T-helper 2 cell treated with Interferon-gamma antibody and Interleukin-4, amounts not matched to agents 5 μg/mL and 100 μg/mL, for 36 hours (primary cell): ENCODE measurements at regions not wholly inside any gene's neighbourhood (a gene's known extent, or its start where the extent isn't known, plus 50 kb on each side); places are given as distances from the start of the nearest gene placed in this dataset.

Experiments
- DNase-seq: peaks from one replicate; pipeline ENCODE4 v3.0.0; 2021; ENCODE audit warnings: low spot score
- H3K27ac Mint-ChIP-seq: one replicate; pipeline ENCODE4 v1.8.0; 2021; ENCODE audit warnings: mild to moderate bottlenecking, mixed read lengths
- H3K27me3 Mint-ChIP-seq: one replicate; pipeline ENCODE4 v1.8.0; 2021; ENCODE audit warnings: low read depth, mixed read lengths
- H3K36me3 Mint-ChIP-seq: one replicate; pipeline ENCODE4 v1.8.0; 2021; ENCODE audit warnings: low read depth, mixed read lengths
- H3K4me1 Mint-ChIP-seq: one replicate; pipeline ENCODE4 v1.8.0; 2021; ENCODE audit warnings: low read depth, mixed read lengths
- H3K4me3 Mint-ChIP-seq: one replicate; pipeline ENCODE4 v1.8.0; 2022; ENCODE audit warnings: mild to moderate bottlenecking, moderate library complexity, mixed read lengths
- H3K9me3 Mint-ChIP-seq: one replicate; pipeline ENCODE4 v1.8.0; 2021; ENCODE audit warnings: mixed read lengths

DNA sequence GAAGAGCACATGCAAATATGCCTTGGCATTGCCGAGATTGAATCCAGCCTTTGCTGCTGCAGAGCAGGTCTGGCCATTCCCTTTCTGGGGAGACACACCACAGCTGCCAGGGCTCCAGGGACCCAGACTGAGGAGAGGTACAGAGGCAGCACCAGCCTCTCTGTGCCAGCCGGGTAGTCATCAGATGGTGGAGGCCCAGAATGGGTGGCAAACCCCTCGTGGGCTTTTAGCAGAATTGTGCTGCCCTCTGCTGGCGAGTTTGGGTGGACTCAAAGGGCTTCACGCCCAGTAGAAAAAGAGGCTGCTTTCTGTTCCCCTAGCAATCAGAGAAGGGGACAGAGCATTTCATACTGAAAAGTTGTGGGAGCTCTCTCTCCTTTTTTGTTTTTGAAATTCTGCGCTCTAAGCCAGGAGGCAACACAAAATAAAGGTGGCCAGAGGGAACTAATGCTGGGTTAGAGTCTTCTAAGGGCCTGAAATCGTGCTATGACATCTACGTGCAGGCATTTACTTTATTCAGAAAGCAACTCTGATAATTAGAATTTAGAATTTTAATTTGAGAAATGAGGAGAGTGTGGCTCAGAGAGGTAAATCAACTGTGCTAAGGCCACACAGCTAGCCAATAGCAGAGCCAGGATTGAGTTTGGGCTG lies 158.8 kb upstream of the NAV2 start:
- DNase-seq, result peak; percentile 38
- no peak overlapping the region for H3K4me3 Mint-ChIP-seq
- no peak overlapping the region for H3K27ac Mint-ChIP-seq
- H3K36me3 Mint-ChIP-seq, result no peaks in the 10 kb centered on the region
- no peaks in the 10 kb centered on the region for H3K27me3 Mint-ChIP-seq
- no peaks in the 10 kb centered on the region for H3K9me3 Mint-ChIP-seq
- no peaks in the 10 kb centered on the region for H3K4me1 Mint-ChIP-seq

DNA sequence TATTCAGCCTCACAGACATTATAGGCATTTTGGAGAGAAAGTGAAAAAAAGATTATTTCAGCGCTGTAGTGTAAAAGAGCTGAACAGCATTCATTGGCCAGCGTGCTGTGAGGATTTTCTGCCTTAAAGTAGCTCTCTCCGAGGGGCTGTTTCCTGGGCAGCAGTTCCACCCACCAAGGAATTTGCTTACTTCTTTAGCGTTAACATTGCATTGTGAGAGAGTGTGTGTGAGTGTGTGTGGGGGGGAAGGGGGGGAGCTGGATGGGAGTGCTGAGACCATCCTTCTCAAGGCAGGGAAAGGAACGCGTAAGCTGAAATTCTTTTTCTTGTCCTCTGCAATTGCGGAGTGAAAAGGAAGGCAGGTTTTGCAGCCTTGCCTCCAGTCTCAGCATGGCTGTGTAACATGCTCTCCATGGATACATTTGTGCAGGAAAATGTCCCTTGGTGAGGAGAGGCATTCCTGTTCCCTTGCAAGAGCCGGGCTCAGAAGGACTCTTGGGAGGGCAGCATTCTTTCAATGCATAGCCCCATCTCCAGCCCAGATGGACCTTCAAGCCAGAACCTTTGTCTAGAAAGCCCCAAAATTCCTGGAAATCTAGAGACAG lies 159.9 kb upstream of the NAV2 start:
- no peaks in the 10 kb centered on the region for H3K27me3 Mint-ChIP-seq
- H3K36me3 Mint-ChIP-seq, result no peaks in the 10 kb centered on the region
- H3K27ac Mint-ChIP-seq, result no peak overlapping the region
- no peak for DNase-seq
- H3K4me3 Mint-ChIP-seq, result no peak overlapping the region
- H3K4me1 Mint-ChIP-seq, result no peaks in the 10 kb centered on the region
- no peaks in the 10 kb centered on the region for H3K9me3 Mint-ChIP-seq

- Mint-ChIP-seq H3K27me3 (peaks cover 3% of the 10 kb centered on the region), H3K4me3 (no peak overlapping the region), H3K4me1 (no peaks in the 10 kb centered on the region), H3K36me3 (no peaks in the 10 kb centered on the region), H3K27ac (no peak overlapping the region), H3K9me3 (no peaks in the 10 kb centered on the region)
- DNase-seq, result no peak
These were observed 160.5 kb upstream of the NAV2 start for GRCh38 chr11:19552161-19552560.

DNA sequence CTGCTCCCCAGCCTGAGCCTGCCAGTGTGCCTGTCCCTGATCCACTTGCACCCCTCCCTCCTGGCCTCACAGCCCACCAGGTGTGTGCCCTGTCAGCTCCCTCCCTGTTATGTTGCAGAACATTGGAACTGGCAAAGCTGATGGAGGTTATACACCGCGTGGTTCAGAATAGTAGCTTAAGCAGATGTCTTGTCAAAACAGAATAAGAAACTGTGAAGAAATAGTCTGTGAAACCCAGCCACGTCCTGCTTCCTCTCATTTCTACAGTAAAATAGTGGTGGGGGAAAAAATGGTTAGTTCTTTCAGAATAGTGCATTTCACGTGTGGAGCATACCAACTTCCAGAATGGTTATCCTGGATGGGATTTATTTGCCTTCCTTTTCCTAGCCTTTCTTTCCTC lies 161.2 kb upstream of the NAV2 start:
- H3K27ac Mint-ChIP-seq, result no peak overlapping the region
- H3K27me3 Mint-ChIP-seq, result peaks cover 3% of the 10 kb centered on the region
- H3K9me3 Mint-ChIP-seq, result no peaks in the 10 kb centered on the region

DNA sequence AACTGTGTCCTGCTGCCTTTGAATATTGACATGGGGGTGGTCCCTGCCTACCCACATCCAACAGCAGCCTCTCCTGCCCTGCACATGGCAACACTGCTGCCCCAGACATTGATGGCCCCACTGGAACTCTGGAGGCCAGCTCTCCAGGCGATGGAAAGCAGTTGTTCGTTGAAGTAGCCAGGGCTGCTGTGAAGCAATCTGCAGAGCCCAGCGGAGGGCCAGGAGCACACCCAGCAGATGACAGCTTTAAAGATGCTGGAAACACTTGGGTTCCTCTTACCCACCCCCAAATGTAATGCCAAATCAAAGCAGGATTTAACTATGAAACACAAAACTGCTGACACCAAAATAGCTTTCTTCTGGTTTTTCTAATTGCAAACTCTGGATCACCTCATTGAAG lies 165.6 kb upstream of the NAV2 start:
- peaks cover 3% of the 10 kb centered on the region for H3K27me3 Mint-ChIP-seq
- no peak overlapping the region for H3K4me3 Mint-ChIP-seq
- no peaks in the 10 kb centered on the region for H3K4me1 Mint-ChIP-seq
- H3K9me3 Mint-ChIP-seq, result no peaks in the 10 kb centered on the region
- H3K36me3 Mint-ChIP-seq, result no peaks in the 10 kb centered on the region
- DNase-seq, result no peak
- H3K27ac Mint-ChIP-seq, result no peak overlapping the region

More for the DNA sequence above, 161.2 kb upstream of the NAV2 start:
- no peaks in the 10 kb centered on the region for H3K36me3 Mint-ChIP-seq
- H3K4me1 Mint-ChIP-seq, result no peaks in the 10 kb centered on the region
- DNase-seq, result no peak
- no peak overlapping the region for H3K4me3 Mint-ChIP-seq

DNA sequence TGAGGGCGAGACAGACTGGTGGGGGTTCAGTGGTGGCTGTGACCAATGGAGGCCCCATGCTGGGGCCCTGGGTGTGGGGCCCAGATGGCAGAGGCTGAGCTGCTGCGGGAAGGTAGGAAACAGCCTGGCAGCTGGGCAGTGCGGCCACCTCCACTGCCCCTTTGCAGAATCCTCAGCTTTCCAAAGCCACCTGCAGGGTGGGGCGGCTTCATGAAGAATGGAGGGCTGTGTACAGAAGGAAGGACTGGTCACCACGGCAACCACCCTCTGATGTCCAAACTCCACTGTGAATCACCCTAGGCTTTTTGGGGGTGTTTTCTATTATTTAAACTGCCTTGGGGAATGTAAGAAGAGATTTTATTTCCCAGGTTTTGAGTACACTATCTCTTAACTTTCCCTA lies 166.3 kb upstream of the NAV2 start:
- Mint-ChIP-seq H3K27me3 (peaks cover 3% of the 10 kb centered on the region), H3K4me1 (no peaks in the 10 kb centered on the region), H3K36me3 (no peaks in the 10 kb centered on the region), H3K9me3 (no peaks in the 10 kb centered on the region), H3K27ac (no peak overlapping the region), H3K4me3 (no peak overlapping the region)
- no peak for DNase-seq

DNA sequence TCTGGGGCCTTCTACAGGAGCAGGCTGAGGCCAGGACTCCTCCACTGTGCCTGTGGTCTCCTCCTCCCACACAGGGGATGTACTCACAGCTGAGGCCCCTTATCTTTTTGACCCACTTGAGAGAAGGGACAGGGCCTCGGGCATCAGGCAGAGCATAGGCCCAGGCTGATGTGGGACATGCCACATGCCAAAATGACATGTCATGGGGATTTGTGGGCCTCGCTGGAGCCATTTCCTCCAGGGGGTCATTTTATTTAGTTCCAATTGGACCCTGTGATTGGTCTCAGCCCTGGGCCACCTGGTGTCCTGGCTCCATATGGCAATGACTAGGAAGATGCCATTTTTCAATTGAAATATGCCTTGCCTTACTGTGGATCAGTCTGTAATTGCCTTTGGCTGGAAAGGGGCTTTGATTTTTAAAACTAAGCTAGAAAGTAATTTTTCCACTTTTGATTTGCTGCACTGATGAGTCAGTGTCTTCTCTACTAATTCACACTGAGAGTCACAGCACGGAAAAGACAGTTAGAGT lies 171.1 kb upstream of the NAV2 start:
- Mint-ChIP-seq H3K4me1 (no peaks in the 10 kb centered on the region), H3K27me3 (no peaks in the 10 kb centered on the region), H3K36me3 (no peaks in the 10 kb centered on the region), H3K4me3 (no peak overlapping the region), H3K27ac (no peak overlapping the region), H3K9me3 (no peaks in the 10 kb centered on the region)
- DNase-seq, result no peak

DNA sequence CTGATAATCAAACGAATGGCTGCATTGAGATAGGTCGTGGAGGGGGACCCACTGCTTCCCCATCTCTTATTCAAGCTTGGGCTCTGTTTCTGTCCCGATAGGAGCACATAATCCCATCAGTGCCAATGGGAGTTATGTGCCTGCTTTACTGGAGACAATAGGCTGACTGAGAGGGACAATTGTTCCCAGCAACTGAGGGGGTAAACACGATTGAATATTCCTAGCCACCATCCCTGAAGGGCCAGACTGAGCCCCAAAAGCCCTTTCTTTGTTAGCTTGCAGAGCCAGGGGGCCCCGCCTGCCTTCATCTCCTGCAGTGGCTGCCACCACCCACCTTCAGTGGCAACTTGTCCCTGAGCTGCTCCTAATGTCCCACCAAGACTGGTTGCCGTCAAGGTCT lies 172.8 kb upstream of the NAV2 start:
- no peaks in the 10 kb centered on the region for H3K27me3 Mint-ChIP-seq
- H3K4me3 Mint-ChIP-seq, result no peak overlapping the region
- H3K36me3 Mint-ChIP-seq, result no peaks in the 10 kb centered on the region
- no peak for DNase-seq
- no peaks in the 10 kb centered on the region for H3K9me3 Mint-ChIP-seq
- no peaks in the 10 kb centered on the region for H3K4me1 Mint-ChIP-seq
- no peak overlapping the region for H3K27ac Mint-ChIP-seq

DNA sequence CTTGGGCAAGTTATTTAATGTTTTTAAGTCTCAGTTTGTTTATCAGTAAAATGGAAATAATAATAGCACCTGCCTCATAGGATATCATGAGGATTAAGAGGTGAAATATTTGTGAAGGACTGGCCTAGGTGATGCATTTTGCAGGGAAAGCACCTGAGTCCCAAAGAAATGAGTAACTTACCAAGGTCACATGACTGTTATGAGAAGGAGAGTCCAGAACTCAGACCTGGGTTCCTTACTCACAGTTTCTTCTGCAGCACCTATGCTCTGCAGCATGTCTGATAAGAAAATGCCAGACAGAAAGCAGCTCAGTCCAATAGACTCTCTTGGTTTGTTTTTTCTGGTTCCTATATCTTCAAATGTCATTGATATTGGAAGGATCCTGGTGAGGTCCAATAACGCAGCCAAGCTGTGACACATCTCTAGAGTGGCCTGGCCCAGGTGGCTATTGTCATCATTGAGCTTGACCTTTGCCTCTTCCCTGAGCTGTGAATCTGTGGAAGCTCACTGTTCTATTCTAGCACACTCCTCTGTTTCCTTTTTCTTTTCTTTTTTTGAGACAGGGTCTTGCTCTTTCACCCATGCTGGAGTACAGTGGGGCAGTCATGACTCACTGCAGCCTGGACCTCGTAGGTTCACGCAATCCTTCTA lies 174.7 kb upstream of the NAV2 start:
- Mint-ChIP-seq H3K36me3 (no peaks in the 10 kb centered on the region), H3K9me3 (no peaks in the 10 kb centered on the region), H3K4me3 (no peak overlapping the region), H3K27ac (no peak overlapping the region), H3K27me3 (no peaks in the 10 kb centered on the region), H3K4me1 (no peaks in the 10 kb centered on the region)
- DNase-seq, result no peak

- Mint-ChIP-seq H3K27me3 (no peaks in the 10 kb centered on the region), H3K27ac (no peak overlapping the region), H3K4me1 (no peaks in the 10 kb centered on the region), H3K4me3 (no peak overlapping the region), H3K9me3 (no peaks in the 10 kb centered on the region), H3K36me3 (no peaks in the 10 kb centered on the region)
- no peak for DNase-seq
These were observed 176.5 kb upstream of the NAV2 start for GRCh38 chr11:19536131-19536530.

- Mint-ChIP-seq H3K4me1 (no peaks in the 10 kb centered on the region), H3K36me3 (no peaks in the 10 kb centered on the region), H3K4me3 (no peak overlapping the region), H3K27me3 (no peaks in the 10 kb centered on the region), H3K9me3 (no peaks in the 10 kb centered on the region), H3K27ac (no peak overlapping the region)
- DNase-seq, result no peak
These were observed 182.1 kb upstream of the NAV2 start for GRCh38 chr11:19530505-19530904.

DNA sequence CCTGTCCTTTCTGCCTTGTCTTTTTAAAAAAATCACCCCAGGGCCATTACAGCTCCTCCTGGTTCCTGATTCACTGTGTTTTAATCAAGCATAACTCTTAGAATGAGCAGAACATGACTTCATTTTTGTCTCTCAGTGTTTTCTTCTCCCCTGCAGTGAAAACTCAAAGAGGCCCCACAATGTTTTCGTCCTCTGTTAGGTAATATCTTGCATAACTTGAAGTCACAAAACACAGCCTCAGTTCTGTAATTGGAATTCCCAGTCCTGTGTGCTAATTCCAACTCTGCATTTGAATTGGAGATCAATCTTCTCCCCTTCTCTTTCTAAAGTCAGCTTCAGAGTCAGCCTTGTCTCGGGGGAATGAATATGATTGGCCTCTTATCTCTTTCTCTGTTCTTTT lies 186.5 kb upstream of the NAV2 start:
- H3K27ac Mint-ChIP-seq, result no peak overlapping the region
- no peaks in the 10 kb centered on the region for H3K27me3 Mint-ChIP-seq
- no peak for DNase-seq
- H3K4me1 Mint-ChIP-seq, result no peaks in the 10 kb centered on the region
- H3K4me3 Mint-ChIP-seq, result no peak overlapping the region
- H3K9me3 Mint-ChIP-seq, result no peaks in the 10 kb centered on the region
- no peaks in the 10 kb centered on the region for H3K36me3 Mint-ChIP-seq

DNA sequence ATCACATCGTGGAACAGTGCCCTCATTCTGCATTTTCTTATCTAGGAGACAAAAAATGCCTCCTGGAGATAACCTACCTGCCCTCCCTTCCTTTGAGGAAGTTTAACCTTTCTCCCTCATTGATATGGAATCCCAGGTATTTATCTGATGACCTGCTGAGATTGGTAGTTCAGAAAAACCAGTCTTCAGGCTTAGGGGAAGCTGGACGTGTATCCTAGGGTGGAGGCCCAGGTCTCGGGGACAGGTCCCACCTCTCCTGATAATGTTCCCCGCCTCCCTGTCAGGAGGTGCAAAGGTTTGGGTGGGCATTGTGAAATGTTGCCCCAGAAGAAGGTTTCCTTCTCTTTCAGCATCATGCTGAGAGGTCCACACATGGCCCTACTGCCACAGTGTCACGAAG lies 186.9 kb upstream of the NAV2 start:
- H3K27ac Mint-ChIP-seq, result no peak overlapping the region
- no peaks in the 10 kb centered on the region for H3K27me3 Mint-ChIP-seq

DNA sequence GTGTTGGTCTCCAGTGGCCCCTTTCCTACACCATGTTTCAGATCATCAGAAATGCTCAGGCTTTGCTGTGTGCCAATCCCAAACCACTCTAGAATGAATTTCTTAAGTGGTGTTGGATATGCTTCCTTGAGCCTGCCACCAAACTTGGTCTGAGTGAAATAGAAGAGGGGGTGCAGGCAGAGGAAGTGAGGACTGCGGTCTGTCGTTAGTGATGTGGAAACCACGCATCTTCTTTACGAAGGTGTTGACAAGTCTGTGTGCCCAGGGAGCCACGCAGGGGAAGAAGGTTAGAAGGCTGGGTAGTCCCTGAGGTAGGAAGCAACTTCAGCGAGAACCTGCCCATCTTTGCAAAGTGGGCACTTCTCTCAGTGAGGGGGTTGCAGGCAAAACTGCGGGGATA lies 187.4 kb upstream of the NAV2 start:
- Mint-ChIP-seq H3K27me3 (no peaks in the 10 kb centered on the region), H3K4me3 (no peak overlapping the region), H3K4me1 (no peaks in the 10 kb centered on the region), H3K27ac (no peak overlapping the region), H3K9me3 (no peaks in the 10 kb centered on the region), H3K36me3 (no peaks in the 10 kb centered on the region)
- DNase-seq, result no peak

More for the DNA sequence above, 186.9 kb upstream of the NAV2 start:
- DNase-seq, result no peak
- no peaks in the 10 kb centered on the region for H3K9me3 Mint-ChIP-seq
- H3K4me3 Mint-ChIP-seq, result no peak overlapping the region
- H3K4me1 Mint-ChIP-seq, result no peaks in the 10 kb centered on the region
- no peaks in the 10 kb centered on the region for H3K36me3 Mint-ChIP-seq
